PC-9 (cell line): ENCODE measurements at regions not wholly inside any gene's neighbourhood (a gene's known extent, or its start where the extent isn't known, plus 50 kb on each side); places are given as distances from the start of the nearest gene placed in this dataset.

ENCODE experiments used
- CTCF ChIP-seq: fragments of 200-600 bp; sonication (generic); conservative IDR thresholded peaks from 2 replicates; pipeline ENCODE4 v1.6.1; 2017; ENCODE audit warnings: mixed run types, antibody characterized with exemption, mild to moderate bottlenecking, moderate library complexity
- EZH2 ChIP-seq: fragments of 200-600 bp; sonication (generic); IDR thresholded peaks from 2 replicates; pipeline ENCODE4 v1.8.0; 2017; ENCODE audit warnings: antibody characterized with exemption, low read depth

DNA sequence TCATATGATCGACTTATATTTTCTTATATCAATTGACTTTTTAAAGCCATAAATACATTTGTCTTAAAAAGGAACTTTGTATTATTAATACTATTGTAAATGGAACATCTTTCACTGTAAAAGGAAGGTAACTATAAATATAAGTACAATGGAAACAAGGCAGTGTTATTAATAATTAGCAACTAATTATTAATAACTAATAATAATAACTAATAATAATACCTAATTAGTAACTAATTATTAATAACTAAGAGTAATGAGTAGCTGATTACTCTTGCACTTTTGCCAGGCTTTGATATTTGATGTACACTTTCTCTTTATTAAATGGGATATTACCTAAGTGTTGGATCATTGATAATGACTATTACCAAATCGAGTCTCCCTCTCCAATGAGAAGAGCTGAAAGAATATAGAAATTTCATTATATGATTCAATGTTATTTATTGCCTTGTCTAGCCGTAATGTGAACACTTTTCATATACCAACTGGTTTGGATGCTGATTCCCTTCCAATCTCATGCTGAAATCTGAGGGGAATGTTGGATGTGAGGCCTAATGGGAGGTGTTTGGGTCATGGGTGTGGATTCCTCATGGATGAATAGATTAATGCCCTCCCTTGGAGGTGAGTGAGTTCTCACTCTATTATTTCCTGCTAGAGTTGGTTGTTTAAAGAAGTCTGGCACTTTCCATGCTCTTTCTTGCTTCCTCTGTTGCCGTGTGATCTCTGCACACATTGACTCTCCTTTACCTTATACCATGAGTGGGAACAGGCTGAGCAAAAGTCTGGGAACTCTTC lies 202.1 kb upstream of the ZBTB20 start:
- no peak for TF ChIP-seq CTCF
- TF ChIP-seq EZH2, result no peak
